ENCODE measurements at regions not wholly inside any gene's neighbourhood (a gene's known extent, or its start where the extent isn't known, plus 50 kb on each side); places are given as distances from the start of the nearest gene placed in this dataset.

DNA sequence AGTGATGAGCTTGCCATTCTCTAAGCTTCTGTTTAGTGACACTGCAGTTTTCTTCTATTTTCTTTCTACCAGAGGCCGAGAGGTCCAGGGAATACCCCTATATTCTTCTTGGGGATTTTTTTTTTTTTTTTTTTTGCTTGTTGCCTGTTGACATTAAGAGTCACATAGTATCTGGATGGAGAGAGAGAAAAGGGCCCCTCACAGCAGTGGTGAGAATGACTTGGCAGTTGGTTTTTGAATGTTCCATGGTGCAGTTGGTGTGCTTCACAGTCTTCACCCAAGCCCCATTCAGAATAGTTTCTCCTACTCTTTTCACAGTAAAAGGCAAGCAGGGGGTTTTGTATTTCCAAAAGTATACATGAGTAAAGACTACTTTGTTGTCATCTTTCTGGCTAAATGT is 577.9 kb downstream of the LMO7 start:
- Histone ChIP-seq H3K9me3 (peaks cover 0 to 5% (median 0%) of the 10 kb centered on the region in 4 donors), H3K36me3 (no peaks in the 10 kb centered on the region), H3K4me1 (no peaks in the 10 kb centered on the region), H3K4me3 (no peak overlapping the region), H3K27ac (replicated peaks in 1 of 4) (no peak overlapping the region), H3K27me3 (no peaks in the 10 kb centered on the region)
- 86% methylated on average over 1 of the region's 1 CpG for WGBS
- intact Hi-C loops (cut with DNase I) = no loop called here
- no peak for DNase-seq (ENCODE audit: extremely low spot score)
- TF ChIP-seq POLR2A (IDR thresholded peaks at IDR 0.05; ENCODE audit: low read depth) (no peak), POLR2AphosphoS5 (IDR thresholded peaks at IDR 0.05) (no peak), EP300 (IDR thresholded peaks at IDR 0.05) (no peak)
- TF ChIP-seq, protein P1, sequence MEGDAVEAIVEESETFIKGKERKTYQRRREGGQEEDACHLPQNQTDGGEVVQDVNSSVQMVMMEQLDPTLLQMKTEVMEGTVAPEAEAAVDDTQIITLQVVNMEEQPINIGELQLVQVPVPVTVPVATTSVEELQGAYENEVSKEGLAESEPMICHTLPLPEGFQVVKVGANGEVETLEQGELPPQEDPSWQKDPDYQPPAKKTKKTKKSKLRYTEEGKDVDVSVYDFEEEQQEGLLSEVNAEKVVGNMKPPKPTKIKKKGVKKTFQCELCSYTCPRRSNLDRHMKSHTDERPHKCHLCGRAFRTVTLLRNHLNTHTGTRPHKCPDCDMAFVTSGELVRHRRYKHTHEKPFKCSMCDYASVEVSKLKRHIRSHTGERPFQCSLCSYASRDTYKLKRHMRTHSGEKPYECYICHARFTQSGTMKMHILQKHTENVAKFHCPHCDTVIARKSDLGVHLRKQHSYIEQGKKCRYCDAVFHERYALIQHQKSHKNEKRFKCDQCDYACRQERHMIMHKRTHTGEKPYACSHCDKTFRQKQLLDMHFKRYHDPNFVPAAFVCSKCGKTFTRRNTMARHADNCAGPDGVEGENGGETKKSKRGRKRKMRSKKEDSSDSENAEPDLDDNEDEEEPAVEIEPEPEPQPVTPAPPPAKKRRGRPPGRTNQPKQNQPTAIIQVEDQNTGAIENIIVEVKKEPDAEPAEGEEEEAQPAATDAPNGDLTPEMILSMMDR (IDR thresholded peaks at IDR 0.05) = no peak

DNA sequence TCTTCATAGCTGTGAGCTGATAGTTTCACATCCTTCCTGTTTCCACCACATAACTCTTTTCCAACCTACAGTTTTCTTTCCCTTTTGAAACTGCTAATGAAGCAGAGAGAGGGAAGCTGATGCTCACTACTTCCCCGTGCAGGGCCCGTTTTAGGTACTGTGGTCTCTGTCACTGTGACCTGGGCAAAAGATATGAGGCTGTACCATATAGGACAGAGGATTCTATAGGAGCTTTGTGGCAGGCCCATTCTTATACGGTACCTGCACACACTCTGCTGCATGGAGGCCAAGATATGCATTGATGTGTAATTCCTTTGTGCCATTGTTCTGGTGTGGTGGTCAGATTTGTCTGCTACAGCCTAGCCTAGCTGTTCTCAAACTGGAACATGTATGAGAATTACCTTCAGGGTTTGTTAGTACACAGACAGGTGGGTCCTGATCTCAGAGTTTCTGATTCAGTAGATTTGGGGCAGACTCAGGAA is 577.3 kb downstream of the LMO7 start:
- Histone ChIP-seq H3K9me3 (peaks cover 0 to 5% (median 0%) of the 10 kb centered on the region in 4 donors), H3K4me1 (no peaks in the 10 kb centered on the region), H3K36me3 (no peaks in the 10 kb centered on the region), H3K4me3 (no peak overlapping the region), H3K27me3 (no peaks in the 10 kb centered on the region), H3K27ac (replicated peaks in 1 of 4) (no peak overlapping the region)
- no peak for DNase-seq (ENCODE audit: extremely low spot score)
- no peak for TF ChIP-seq POLR2A (IDR thresholded peaks at IDR 0.05; ENCODE audit: low read depth)
- TF ChIP-seq, protein P1 (IDR thresholded peaks at IDR 0.05) = no peak
- TF ChIP-seq EP300 (IDR thresholded peaks at IDR 0.05) = no peak
- TF ChIP-seq POLR2AphosphoS5 (IDR thresholded peaks at IDR 0.05) = no peak
- WGBS = 94% methylated on average over 3 of the region's 3 CpGs
- intact Hi-C loops (cut with DNase I) = no loop called here

DNA sequence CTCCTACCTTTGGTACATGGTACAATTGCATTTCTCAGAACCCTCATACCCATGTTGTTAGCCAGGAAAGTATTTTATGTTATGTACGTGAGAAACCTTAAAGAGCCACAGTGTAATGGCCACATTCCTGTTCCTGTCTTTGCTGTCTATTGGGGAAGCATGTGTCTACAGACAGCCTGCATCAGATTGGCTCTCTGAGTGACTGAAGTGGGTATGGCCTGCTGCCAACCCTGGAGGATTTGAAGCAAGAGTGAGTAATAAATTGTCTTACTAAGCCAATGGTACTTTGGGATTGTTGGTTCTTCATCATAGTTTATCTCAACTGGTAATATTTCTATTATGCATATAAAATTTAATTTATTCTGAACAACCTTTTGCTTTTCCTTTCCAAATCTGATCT is 574.1 kb downstream of the LMO7 start:
- intact Hi-C loops (cut with DNase I) = no loop called here
- H3K4me1 ChIP-seq = no peaks in the 10 kb centered on the region
- TF ChIP-seq, protein P1 (IDR thresholded peaks at IDR 0.05) = no peak
- TF ChIP-seq POLR2A (IDR thresholded peaks at IDR 0.05; ENCODE audit: low read depth) (no peak), EP300 (IDR thresholded peaks at IDR 0.05) (no peak), POLR2AphosphoS5 (IDR thresholded peaks at IDR 0.05) (no peak)
- no peak overlapping the region for H3K4me3 ChIP-seq
- WGBS = 81% methylated on average over 1 of the region's 1 CpG
- no peak overlapping the region for H3K27ac ChIP-seq (replicated peaks in 1 of 4)
- no peaks in the 10 kb centered on the region for H3K36me3 ChIP-seq
- H3K9me3 ChIP-seq = peaks cover 0 to 5% (median 0%) of the 10 kb centered on the region in 4 donors
- H3K27me3 ChIP-seq = no peaks in the 10 kb centered on the region
- DNase-seq (ENCODE audit: extremely low spot score) = no peak

DNA sequence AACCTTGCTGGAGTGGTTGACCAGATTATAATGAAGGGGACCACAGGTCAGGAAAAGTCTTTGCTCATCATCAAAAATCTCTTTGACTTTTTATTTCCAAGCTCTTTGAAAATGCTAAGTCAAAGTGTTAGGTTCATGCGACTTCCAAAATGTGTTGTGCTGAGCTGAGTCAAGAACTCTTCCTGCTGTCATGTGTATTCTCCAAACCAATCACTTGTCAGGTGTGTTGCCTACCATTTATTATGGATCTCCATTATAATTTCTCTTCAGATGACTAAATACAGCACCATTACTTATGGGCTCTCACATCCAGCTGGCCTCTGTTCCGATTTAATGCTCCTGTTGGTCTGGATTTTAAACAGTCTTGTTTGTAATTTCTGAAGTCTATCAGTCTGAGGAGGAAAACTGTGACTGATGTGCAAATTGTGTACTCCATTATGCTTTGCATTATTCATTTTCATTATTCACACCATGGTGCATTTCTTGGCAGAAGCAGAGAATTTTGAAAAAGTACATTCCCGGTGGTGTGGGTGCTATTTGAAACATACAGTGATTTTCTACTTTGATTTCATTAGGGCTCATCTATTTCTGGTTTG is 562.5 kb downstream of the LMO7 start:
- no peak for DNase-seq (ENCODE audit: extremely low spot score)
- Histone ChIP-seq H3K9me3 (no peaks in the 10 kb centered on the region), H3K4me1 (no peaks in the 10 kb centered on the region), H3K36me3 (no peaks in the 10 kb centered on the region), H3K27ac (replicated peaks in 1 of 4) (no peak overlapping the region), H3K27me3 (no peaks in the 10 kb centered on the region), H3K4me3 (no peak overlapping the region)
- WGBS = 85% methylated on average over 3 of the region's 3 CpGs
- TF ChIP-seq EP300 (IDR thresholded peaks at IDR 0.05) (no peak), POLR2A (IDR thresholded peaks at IDR 0.05; ENCODE audit: low read depth) (no peak), POLR2AphosphoS5 (IDR thresholded peaks at IDR 0.05) (no peak)
- TF ChIP-seq, protein P1 (IDR thresholded peaks at IDR 0.05) = no peak
- intact Hi-C loops (cut with DNase I) = no loop called here
